GM21381 (cell line): ENCODE measurements at regions not wholly inside any gene's neighbourhood (a gene's known extent, or its start where the extent isn't known, plus 50 kb on each side); places are given as distances from the start of the nearest gene placed in this dataset.

Experiments
- ATAC-seq: cut with Tn5 transposase; IDR thresholded peaks from one replicate; pipeline ENCODE4 v1.9.1; 2021; ENCODE audit warnings: mild to moderate bottlenecking, moderate library complexity; ENCODE audit not compliant: unreplicated experiment

- no peak for ATAC-seq
These were observed 203.1 kb downstream of the RAB38 start for GRCh38 chr11:87972133-87972532.

DNA sequence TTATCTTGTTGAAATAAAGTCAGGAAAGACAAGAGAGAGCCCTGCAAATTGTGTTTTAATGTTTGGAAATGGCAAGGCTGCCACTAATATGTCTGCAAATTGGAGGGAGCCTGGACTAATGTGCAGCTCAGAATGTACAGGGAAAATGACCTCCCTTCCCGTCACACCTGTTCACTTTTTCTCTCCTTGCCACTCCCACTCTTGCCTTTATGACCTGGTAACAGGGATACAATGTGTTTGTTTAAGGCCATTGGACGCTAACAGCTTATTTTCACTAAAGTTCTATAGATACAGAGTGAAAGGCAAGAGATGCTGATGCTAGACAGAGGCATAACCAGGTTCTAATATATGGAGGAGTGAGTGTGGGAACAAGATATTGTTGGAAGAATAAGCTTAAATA, 203.9 kb downstream of the RAB38 start:
- no peak for ATAC-seq

GRCh38 chr11:87970762-87971161, 204.5 kb downstream of the RAB38 start:
- ATAC-seq = no peak

- ATAC-seq = no peak
These were observed 207.8 kb downstream of the RAB38 start for GRCh38 chr11:87967459-87967858.

GRCh38 chr11:87966694-87967093, 208.5 kb downstream of the RAB38 start:
- ATAC-seq = no peak

DNA sequence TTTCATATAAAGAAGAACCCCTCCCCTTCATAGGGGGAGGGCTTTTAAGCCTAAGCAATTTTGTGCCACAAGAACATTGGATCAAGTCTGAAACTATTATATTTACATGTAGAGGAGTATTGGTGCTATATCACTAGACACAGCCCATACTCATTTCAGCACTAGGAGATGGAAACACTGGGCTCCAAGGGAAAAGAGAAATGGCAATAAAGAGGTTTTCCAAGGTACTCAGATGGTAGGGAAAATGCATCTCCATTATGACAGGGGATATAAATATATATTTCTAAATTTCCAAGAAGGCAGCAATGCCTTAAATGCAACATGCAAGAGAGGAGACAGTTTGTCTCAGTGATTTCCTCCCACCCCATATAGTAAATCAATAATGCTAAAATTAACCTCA, 209.0 kb downstream of the RAB38 start:
- no peak for ATAC-seq

- no peak for ATAC-seq
These were observed 213.6 kb downstream of the RAB38 start for GRCh38 chr11:87961606-87962005.

DNA sequence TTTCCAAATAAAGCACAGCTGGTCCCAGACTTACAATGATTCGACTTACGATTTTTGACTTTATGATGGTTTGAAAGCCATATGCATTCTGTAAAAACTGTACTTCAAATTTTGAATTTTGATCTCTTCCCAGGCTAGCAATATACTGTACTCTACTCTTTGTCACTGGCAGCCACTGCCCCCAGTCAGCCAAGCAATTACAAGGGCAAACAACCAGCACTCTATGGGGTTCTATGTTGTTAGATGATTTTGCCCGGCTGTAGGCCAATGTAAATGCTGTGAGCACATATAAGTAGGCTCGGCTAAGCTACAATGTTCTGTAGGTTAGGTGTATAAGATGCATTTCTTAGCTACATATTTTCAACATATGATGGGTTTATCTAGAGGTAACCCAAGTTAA, 217.3 kb downstream of the RAB38 start:
- no peak for ATAC-seq

DNA sequence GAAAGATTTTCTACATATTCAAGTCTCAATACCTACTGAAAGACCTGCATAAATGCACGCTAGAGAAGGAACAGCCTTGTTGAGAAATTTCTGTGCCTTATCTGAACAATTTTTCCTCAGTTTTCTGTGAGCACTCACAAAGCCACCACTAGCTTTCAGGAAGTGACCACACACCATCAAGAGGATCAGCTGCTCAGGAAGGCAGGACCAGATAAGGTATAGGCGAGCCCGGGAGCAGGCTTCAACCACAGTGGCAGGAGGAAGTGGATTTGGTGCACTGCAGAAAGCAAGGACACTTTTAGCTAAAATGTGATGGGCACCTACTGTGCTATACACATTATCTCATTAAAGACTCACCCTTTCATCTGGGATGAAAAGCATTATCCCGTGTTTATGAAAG, 220.8 kb downstream of the RAB38 start:
- ATAC-seq = no peak

DNA sequence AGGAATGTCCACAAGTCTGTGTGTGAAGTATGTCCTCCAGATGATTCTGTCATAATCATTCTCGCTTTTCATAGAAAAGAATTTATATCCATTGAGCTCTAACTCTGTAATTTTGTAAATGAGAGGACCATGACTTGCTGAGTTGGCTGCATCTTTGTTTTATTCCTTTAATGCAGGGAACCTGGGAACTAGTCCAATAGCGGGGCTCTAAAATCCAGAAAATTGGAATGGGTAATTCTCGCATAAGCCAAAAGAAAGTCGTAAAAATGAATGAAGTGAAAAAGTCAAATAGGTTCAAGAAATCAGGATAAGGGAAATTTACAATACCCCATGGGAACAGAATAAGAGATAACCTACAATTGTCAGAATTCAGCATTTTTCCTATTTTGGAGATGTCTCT, 232.5 kb downstream of the RAB38 start:
- ATAC-seq = no peak

DNA sequence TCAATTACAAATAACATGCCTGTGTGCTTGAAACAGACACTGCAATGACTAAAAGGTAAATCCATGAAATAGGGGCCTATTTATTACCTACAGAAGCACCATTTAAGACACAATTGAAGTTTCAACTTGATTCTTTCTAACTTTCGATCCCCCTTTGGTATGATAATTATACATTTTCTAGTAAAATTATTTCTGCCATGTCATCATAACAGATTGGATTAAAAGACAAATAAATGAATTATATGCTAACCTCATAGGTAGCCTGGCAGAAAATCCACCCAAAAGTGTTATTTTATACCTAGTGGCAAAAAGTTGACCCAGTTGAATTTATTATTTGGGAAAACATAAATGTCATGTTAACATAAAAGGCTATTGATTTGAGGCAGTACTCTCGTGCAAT, 241.1 kb downstream of the RAB38 start:
- no peak for ATAC-seq

DNA sequence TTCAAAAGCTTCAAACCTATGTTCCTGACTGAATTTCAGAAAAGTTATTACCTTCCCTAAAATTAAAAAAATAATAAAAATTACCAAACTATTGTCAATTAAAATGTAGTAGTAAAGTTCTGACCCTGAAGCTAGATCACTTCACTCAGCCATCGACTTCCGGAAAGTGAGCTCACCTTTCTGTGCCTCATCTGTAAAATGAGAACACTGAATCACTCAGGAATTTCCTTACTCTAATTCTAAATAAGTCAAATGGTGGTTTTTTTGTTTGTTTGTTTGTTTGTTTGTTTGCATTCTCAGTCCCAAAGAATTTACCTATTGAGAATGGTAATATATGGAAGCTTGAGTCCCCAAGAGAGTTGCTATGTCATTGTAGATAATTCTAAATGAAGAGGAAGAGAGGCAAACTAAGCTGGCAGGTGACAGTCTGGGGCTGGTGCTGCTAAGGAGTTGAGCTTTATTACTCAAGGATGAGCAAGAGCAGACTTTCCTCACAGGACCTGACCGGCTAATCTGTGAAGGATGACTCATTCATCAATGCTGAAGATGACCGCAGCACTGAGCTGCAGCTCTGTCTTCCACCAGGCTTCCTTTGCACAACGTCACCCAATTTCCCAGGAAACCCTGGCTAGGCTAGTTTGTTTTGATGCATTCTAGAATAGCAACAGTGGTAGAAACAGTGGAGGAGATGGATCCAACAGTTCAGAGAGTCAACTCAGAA, 248.8 kb downstream of the RAB38 start:
- no peak for ATAC-seq

DNA sequence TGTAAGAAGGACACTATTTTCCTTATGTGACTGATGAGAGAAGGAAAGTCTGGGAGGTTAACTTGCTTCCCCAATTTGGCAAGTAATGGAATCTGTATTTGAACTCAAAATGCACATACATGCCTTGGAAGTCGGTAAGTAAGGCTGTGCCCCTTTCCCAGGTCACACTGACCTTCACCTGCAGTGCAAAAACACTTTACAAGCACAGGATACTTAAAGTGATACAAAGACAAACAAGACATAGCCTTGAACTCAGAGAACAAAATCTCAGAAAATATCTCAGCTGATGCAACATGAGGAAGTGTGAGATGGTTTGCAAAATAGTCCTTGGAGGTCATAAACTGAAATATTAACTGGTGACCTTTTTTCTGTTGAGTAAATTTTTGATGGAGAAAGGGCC, 251.1 kb downstream of the RAB38 start:
- ATAC-seq = no peak

DNA sequence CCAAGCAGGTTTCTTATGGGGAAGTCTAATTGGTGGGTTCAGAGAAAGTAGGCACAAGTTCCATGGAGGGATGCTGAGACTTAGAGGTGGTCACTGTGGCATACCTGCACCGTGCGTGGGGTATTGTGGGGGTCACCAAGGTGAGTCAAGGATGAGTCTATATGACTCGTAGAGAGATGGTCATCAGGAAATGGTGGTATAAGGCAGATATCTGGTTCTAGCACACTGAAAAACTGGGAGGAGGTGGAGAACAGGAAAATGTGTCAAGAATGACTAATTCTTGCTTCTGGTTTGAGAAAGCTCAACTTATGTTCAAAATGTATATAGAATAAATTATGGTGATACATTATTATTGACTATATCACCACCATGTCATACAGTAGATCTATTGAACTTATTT, 258.1 kb downstream of the RAB38 start:
- no peak for ATAC-seq

DNA sequence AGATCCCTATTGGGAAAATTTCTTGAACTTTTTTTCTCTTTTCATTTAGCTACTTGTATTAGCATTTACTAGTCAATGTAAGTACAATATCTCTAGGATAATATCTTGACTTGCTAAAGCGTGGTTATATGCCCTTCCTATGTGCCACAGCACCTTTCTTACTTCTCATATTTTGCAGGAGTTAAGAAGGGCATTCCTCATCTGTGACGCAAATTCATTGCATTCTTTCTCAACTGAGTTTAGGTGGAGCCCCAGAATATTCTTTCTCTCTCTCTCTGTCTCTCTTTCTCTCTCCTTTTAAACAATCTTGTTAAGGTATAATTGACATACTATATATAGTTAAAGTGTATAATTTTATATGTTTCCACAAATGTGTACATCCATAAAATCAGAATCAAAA, 266.1 kb downstream of the RAB38 start:
- ATAC-seq = no peak

- no peak for ATAC-seq
These were observed 267.2 kb downstream of the RAB38 start for GRCh38 chr11:87908086-87908485.

- no peak for ATAC-seq
These were observed 271.9 kb downstream of the RAB38 start for GRCh38 chr11:87903345-87903744.

DNA sequence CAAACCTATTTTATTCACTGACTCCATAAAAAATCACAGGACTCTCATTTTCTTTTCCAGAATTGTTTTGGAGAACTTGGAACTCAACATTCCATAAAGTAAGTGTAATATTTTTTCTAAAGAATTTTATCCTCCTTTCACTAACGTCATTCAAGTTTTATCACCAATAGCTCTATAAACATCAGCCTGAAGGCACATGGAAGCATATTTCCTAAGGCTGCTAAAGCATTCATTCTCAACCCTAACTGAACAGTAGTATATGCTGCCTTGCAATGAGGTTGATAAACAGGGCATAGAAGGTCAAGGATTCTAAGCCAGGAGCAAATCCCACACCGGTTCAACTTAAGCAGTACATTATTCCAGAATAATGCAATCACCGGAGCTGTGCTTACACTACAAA, 273.9 kb downstream of the RAB38 start:
- no peak for ATAC-seq

GRCh38 chr11:87897921-87898320, 277.3 kb downstream of the RAB38 start:
- no peak for ATAC-seq

GRCh38 chr11:87897071-87897470, 278.2 kb downstream of the RAB38 start:
- no peak for ATAC-seq

DNA sequence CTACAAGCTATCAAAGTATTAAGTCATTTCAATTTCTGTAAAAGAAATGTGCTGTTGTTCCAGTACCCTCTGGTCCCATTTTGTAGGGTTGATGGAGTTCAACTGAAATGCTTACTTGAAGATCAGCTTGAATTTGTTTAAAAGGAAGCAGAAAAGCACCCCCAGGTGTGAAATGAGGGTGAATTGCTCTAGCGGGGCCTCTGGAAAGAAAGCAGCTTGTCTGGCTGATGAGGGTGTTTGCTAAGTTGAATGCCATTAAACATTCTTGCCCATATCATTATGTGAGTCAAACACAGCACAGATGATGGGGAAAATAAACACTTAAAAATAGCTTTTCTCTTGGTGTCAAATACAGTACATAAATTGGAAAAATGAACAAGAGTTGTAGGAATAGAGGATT, 280.3 kb downstream of the RAB38 start:
- no peak for ATAC-seq

GRCh38 chr11:87892291-87892690, 283.0 kb downstream of the RAB38 start:
- no peak for ATAC-seq

DNA sequence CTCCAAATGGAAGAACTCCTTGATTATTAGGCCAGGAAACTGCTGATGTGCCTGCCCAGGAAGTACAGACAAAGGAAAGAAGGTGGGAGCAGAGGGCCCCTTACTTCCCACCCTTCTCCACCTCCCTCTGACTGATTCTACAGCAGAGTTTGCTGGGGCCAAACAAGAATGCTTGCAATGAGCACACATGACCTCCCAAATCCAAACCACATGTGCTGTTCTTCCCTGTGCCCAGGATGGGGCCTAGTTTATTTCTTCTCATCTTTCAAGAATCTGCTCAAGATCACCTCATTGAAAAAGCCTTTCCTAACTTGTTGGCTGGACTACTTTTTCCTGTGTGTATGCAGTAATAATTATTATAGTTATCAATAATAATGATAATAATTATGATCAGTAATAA, 286.1 kb downstream of the RAB38 start:
- ATAC-seq = no peak
